Thyroid gland (tissue), 4 donors: ENCODE measurements at regions not wholly inside any gene's neighbourhood (a gene's known extent, or its start where the extent isn't known, plus 50 kb on each side); places are given as distances from the start of the nearest gene placed in this dataset.

Experiments used
- CTCF ChIP-seq, 6 experiments: fragments of 200-600 bp in 3 of 6; fragments of 450-650 bp in 3 of 6; sonication (generic) in 3 of 6; IDR thresholded peaks; one replicate each; pipeline ENCODE4 v1.5.1; 2016 to 2019; ENCODE audit warnings: antibody characterized with exemption in 6 of 6, mild to moderate bottlenecking in 2 of 6, inconsistent platforms in 1 of 6, moderate library complexity in 1 of 6
- POLR2A ChIP-seq, 2 donors: fragments of 450-650 bp; IDR thresholded peaks; one replicate each; pipeline ENCODE4 v1.6.1; 2017; ENCODE audit warnings: antibody characterized with exemption in 2 of 2, mild to moderate bottlenecking in 2 of 2, moderate library complexity in 1 of 2

GRCh38 chr6:68364271-68364805, 270.7 kb upstream of the ADGRB3 start:
- TF ChIP-seq CTCF (IDR thresholded peaks at IDR 0.05) (no peak), POLR2A (IDR thresholded peaks at IDR 0.05) (no peak)
